HCT116 (cell line): ENCODE measurements at regions not wholly inside any gene's neighbourhood (a gene's known extent, or its start where the extent isn't known, plus 50 kb on each side); places are given as distances from the start of the nearest gene placed in this dataset.

Experiments used
- ATAC-seq: fragments of 200-7000 bp; cut with Tn5 transposase; 2 replicates; pipeline ENCODE4 v1.9.1; 2020; ENCODE audit warnings: mild to moderate bottlenecking, moderate library complexity
- BruUV-seq: library from RNA; stranded (reverse); fragments of 400-500 nt; replicated peaks from 2 replicates; lab custom pipeline; 2021; lab: Mats Ljungman, UMichigan
- CTCF ChIA-PET: fragments of 300-600 bp; sonication (Branson Sonifier 250); formaldehyde crosslinking; loops from one replicate; lab custom pipeline; 2021; ENCODE audit warnings: antibody characterized with exemption; lab: Charles Lee
- POLR2A ChIA-PET: fragments of 300-600, 350-600 bp; sonication (Branson Sonifier 250); formaldehyde crosslinking; loops from one replicate; lab custom pipeline; 2021; ENCODE audit warnings: antibody characterized with exemption; lab: Charles Lee
- RAD21 ChIA-PET, 2 experiments: fragments of 300-600 bp; sonication (Branson Sonifier 250); formaldehyde crosslinking; loops; one replicate each; lab custom pipeline; 2023; ENCODE audit warnings: low total read pairs in 2 of 2; ENCODE audit not compliant: uncharacterized antibody in 2 of 2, unreplicated experiment in 2 of 2, low non-redundant PET in 1 of 2; lab: Charles Lee
- DNase-seq: peaks from one replicate; pipeline ENCODE4 v3.0.0-alpha.2; 2010; ENCODE audit warnings: low read depth, low spot score
- H2AFZ ChIP-seq: fragments of 200-600 bp; shearing (Covaris generic), sonication (generic); 2 replicates; pipeline ENCODE4 v1.6.1; 2017; ENCODE audit warnings: low read depth, mixed run types, mixed read lengths, antibody characterized with exemption, low read length; ENCODE audit not compliant: poor library complexity, severe bottlenecking
- H3K27ac ChIP-seq: 2 replicates; pipeline ENCODE4 v1.5.1; 2012; ENCODE audit warnings: low read depth, low read length
- H3K27me3 ChIP-seq: fragments of 200-600 bp; sonication (generic); 2 replicates; pipeline ENCODE4 v1.6.1; 2016; ENCODE audit warnings: mixed run types, low read length, mixed read lengths; ENCODE audit not compliant: insufficient read depth
- H3K36me3 ChIP-seq, 2 experiments: fragments of 200-500 bp in 1 of 2; fragments of 200-600 bp in 1 of 2; sonication (Bioruptor generic) in 1 of 2; sonication (generic) in 1 of 2; 2 replicates each; pipeline versions ENCODE4 v1.5.1 to v1.6.1; 2014 to 2016; ENCODE audit warnings: low read length in 2 of 2, inconsistent platforms in 1 of 2, mixed read lengths in 1 of 2, mixed run types in 1 of 2; ENCODE audit not compliant: insufficient read depth in 2 of 2, control insufficient read depth in 1 of 2
- H3K4me1 ChIP-seq, 2 experiments: fragments of 200-600 bp in 1 of 2; sonication (generic) in 1 of 2; 2 replicates each; pipeline versions ENCODE4 v1.5.1 to v1.6.1; 2012 to 2017; ENCODE audit warnings: low read length in 2 of 2, inconsistent platforms in 1 of 2, mild to moderate bottlenecking in 1 of 2, mixed read lengths in 1 of 2, mixed run types in 1 of 2, moderate library complexity in 1 of 2; ENCODE audit not compliant: insufficient read depth in 2 of 2, control insufficient read depth in 1 of 2
- H3K4me2 ChIP-seq: fragments of 200-600 bp; sonication (generic); 2 replicates; pipeline ENCODE4 v1.6.1; 2017; ENCODE audit warnings: mixed run types, low read length, mixed read lengths
- H3K4me3 ChIP-seq, 2 experiments: fragments of 200-600 bp in 1 of 2; sonication (generic) in 1 of 2; replicated peaks in 1 of 2; 2 replicates each; pipeline ENCODE4 v1.5.1; 2011 to 2016; ENCODE audit warnings: low read length in 2 of 2, control low read depth in 1 of 2, low read depth in 1 of 2, mild to moderate bottlenecking in 1 of 2, mixed read lengths in 1 of 2, mixed run types in 1 of 2
- H3K79me2 ChIP-seq: fragments of 200-600 bp; sonication (generic); 2 replicates; pipeline ENCODE4 v1.6.1; 2017; ENCODE audit warnings: mild to moderate bottlenecking, mixed run types, low read length, moderate library complexity, mixed read lengths; ENCODE audit not compliant: insufficient read depth
- H3K9ac ChIP-seq: fragments of 200-600 bp; sonication (generic); 2 replicates; pipeline ENCODE4 v1.6.1; 2016; ENCODE audit warnings: low read length, mixed read lengths
- H3K9me2 ChIP-seq: fragments of 200-600 bp; sonication (generic), shearing (Covaris generic); 2 replicates; pipeline ENCODE4 v1.6.1; 2017; ENCODE audit warnings: mixed run types, mild to moderate bottlenecking, moderate library complexity; ENCODE audit not compliant: insufficient read depth
- H3K9me3 ChIP-seq, 2 experiments: fragments of 200-500 bp in 1 of 2; fragments of 200-600 bp in 1 of 2; sonication (Bioruptor generic) in 1 of 2; sonication (generic) in 1 of 2; 2 replicates each; pipeline ENCODE4 v1.6.1; 2014 to 2017; ENCODE audit warnings: low read length in 2 of 2, mixed read lengths in 2 of 2, inconsistent platforms in 1 of 2, low read depth in 1 of 2, mild to moderate bottlenecking in 1 of 2, mixed run types in 1 of 2, moderate library complexity in 1 of 2; ENCODE audit not compliant: control insufficient read depth in 1 of 2, insufficient read depth in 1 of 2
- H4K20me1 ChIP-seq: fragments of 200-600 bp; sonication (generic), shearing (Covaris generic); 2 replicates; pipeline ENCODE4 v1.6.1; 2017; ENCODE audit warnings: mixed run types, mild to moderate bottlenecking, moderate library complexity; ENCODE audit not compliant: insufficient read depth
- CBX3 ChIP-seq: IDR thresholded peaks from 2 replicates; pipeline ENCODE4 v1.6.1; 2012; ENCODE audit warnings: low read depth
- CEBPB ChIP-seq: IDR thresholded peaks from 2 replicates; pipeline ENCODE4 v1.6.1; 2012; ENCODE audit warnings: low read depth
- ELF1 ChIP-seq: IDR thresholded peaks from 2 replicates; pipeline ENCODE4 v1.6.1; 2012; ENCODE audit warnings: low read depth, borderline replicate concordance
- EZH2 ChIP-seq: fragments of 200-600 bp; sonication (generic); IDR thresholded peaks from 2 replicates; pipeline ENCODE4 v1.6.1; 2017; ENCODE audit warnings: antibody characterized with exemption, mixed run types
- POLR2A ChIP-seq: IDR thresholded peaks from 2 replicates; pipeline ENCODE4 v1.7.0; 2011; ENCODE audit warnings: borderline replicate concordance; ENCODE audit not compliant: insufficient read depth, insufficient read length; ENCODE audit errors: extremely low read depth
- POLR2AphosphoS5 ChIP-seq: IDR thresholded peaks from 2 replicates; pipeline ENCODE4 v1.6.1; 2011; ENCODE audit warnings: mild to moderate bottlenecking, low read depth, low read length, moderate library complexity
- RAD21 ChIP-seq: IDR thresholded peaks from 2 replicates; pipeline ENCODE4 v1.6.1; 2012; ENCODE audit warnings: low read depth, mild to moderate bottlenecking
- SP1 ChIP-seq: IDR thresholded peaks from 2 replicates; pipeline ENCODE4 v1.6.1; 2012; ENCODE audit warnings: low read depth
- TCF7L2 ChIP-seq: IDR thresholded peaks from 2 replicates; pipeline ENCODE4 v1.7.0; 2011; ENCODE audit warnings: borderline replicate concordance, inconsistent platforms; ENCODE audit not compliant: insufficient read depth, insufficient read length; ENCODE audit errors: extremely low read depth
- ZFX ChIP-seq: fragments of 450-650 bp; IDR thresholded peaks from 2 replicates; pipeline ENCODE4 v1.6.1; 2017
- intact Hi-C: fragments of 100-400 bp; cut with micrococcal nuclease; formaldehyde crosslinking; loops from 2 replicates; pipeline ENCODE4 v1.10.0; 2022
- TF ChIP-seq, protein P1 (sequence below), 3 experiments: fragments of 200-600 bp in 1 of 3; sonication (generic) in 1 of 3; IDR thresholded peaks in 2 of 3; conservative IDR thresholded peaks in 1 of 3; 2 replicates each; pipeline ENCODE4 v1.5.1; 2012 to 2017; ENCODE audit warnings: low read depth in 2 of 3, low read length in 2 of 3, antibody characterized with exemption in 1 of 3, borderline replicate concordance in 1 of 3, control low read depth in 1 of 3, mild to moderate bottlenecking in 1 of 3, mixed read lengths in 1 of 3, mixed run types in 1 of 3, moderate library complexity in 1 of 3; ENCODE audit not compliant: insufficient read depth in 1 of 3
- TF ChIP-seq, protein P2 (sequence below): IDR thresholded peaks from 2 replicates; pipeline ENCODE4 v1.6.1; 2012

DNA sequence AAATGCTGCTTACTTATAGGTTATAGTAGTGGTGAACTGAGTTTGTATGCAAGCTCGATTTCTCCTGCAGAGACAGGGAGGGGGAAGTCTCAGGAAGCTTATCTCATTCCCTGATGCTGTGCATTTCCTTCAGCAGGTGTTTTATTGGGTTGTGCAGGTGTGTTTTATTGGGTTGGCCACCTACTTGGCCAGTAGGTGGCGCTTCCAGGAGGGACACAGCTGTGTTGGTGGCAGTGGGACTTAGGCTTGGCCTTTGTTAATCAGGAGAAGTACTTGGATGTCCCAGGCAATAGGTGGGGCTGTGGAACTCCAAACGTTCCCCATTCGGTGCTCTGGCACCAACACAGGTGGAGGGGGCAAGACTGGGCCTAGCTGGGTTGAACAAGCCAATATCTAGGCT, 196.0 kb upstream of the DCAF8L1 start:
- no peak overlapping the region for H2AFZ ChIP-seq
- no peaks in the 10 kb centered on the region for H3K9me3 ChIP-seq
- TF ChIP-seq RAD21 = peak; percentile 63
- 0 out of 2 replicates have a peak, but pooled peaks have one; percentile 49 for TF ChIP-seq CBX3
- TF ChIP-seq TCF7L2 = no peak
- TF ChIP-seq ELF1 = no peak
- TF ChIP-seq, protein P1, sequence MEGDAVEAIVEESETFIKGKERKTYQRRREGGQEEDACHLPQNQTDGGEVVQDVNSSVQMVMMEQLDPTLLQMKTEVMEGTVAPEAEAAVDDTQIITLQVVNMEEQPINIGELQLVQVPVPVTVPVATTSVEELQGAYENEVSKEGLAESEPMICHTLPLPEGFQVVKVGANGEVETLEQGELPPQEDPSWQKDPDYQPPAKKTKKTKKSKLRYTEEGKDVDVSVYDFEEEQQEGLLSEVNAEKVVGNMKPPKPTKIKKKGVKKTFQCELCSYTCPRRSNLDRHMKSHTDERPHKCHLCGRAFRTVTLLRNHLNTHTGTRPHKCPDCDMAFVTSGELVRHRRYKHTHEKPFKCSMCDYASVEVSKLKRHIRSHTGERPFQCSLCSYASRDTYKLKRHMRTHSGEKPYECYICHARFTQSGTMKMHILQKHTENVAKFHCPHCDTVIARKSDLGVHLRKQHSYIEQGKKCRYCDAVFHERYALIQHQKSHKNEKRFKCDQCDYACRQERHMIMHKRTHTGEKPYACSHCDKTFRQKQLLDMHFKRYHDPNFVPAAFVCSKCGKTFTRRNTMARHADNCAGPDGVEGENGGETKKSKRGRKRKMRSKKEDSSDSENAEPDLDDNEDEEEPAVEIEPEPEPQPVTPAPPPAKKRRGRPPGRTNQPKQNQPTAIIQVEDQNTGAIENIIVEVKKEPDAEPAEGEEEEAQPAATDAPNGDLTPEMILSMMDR (IDR thresholded peaks at IDR 0.05 in 2 of 3, conservative IDR thresholded peaks at IDR 0.05 in 1 of 3; ENCODE audit: borderline replicate concordance in 1 of 3, insufficient read depth in 1 of 3, low read depth in 2 of 3, low read length in 2 of 3) = peak; percentile 60 to 72 (median 65); a peak in 5 of 6 replicates
- H3K36me3 ChIP-seq = no peaks in the 10 kb centered on the region
- RAD21 ChIA-PET = no interaction called here
- CTCF ChIA-PET = interaction anchor here (0.9 to 1.3 kb wide), 4 partner anchors 9 to 257 kb away, joined by 4 to 5 read pairs (median 4); no protein-coding TSS in a partner anchor
- no TSS peak for BruUV-seq
- H3K79me2 ChIP-seq = no peaks in the 10 kb centered on the region
- H3K4me1 ChIP-seq = no peaks in the 10 kb centered on the region
- no peaks in the 10 kb centered on the region for H3K27me3 ChIP-seq
- no peak overlapping the region for H3K9ac ChIP-seq
- POLR2A ChIA-PET = no interaction called here
- no peaks in the 10 kb centered on the region for H3K9me2 ChIP-seq
- no peak overlapping the region for H3K4me2 ChIP-seq
- no peak overlapping the region for H3K4me3 ChIP-seq
- ATAC-seq = peak; percentile 93
- DNase-seq = peak; percentile 38
- no peak overlapping the region for H3K27ac ChIP-seq
- no peaks in the 10 kb centered on the region for H4K20me1 ChIP-seq
- intact Hi-C loops = loop anchor here (2.0 kb wide), 1 partner anchor 410 kb away; the partner anchor contains the start of gene IL1RAPL1

GRCh38 chrX:28170713-28171112, 189.5 kb upstream of the DCAF8L1 start:
- Histone ChIP-seq H3K4me2 (no peak overlapping the region), H2AFZ (no peak overlapping the region), H3K4me1 (no peaks in the 10 kb centered on the region), H3K27me3 (no peaks in the 10 kb centered on the region), H4K20me1 (no peaks in the 10 kb centered on the region), H3K79me2 (no peaks in the 10 kb centered on the region), H3K36me3 (no peaks in the 10 kb centered on the region), H3K9ac (no peak overlapping the region), H3K27ac (no peak overlapping the region), H3K9me3 (no peaks in the 10 kb centered on the region), H3K4me3 (no peak overlapping the region), H3K9me2 (no peaks in the 10 kb centered on the region)
- no peak for ATAC-seq
- BruUV-seq = no TSS peak
- ChIA-PET POLR2A (no interaction called here), RAD21 (no interaction called here), CTCF (no interaction called here)
- no peak for DNase-seq
- TF ChIP-seq, protein P1 (IDR thresholded peaks at IDR 0.05 in 2 of 3, conservative IDR thresholded peaks at IDR 0.05 in 1 of 3; ENCODE audit: borderline replicate concordance in 1 of 3, insufficient read depth in 1 of 3, low read depth in 2 of 3, low read length in 2 of 3) = no peak
- TF ChIP-seq EZH2 (no peak), CEBPB (no peak), POLR2A (no peak), POLR2AphosphoS5 (no peak), ZFX (no peak), SP1 (no peak)
- TF ChIP-seq, protein P2, sequence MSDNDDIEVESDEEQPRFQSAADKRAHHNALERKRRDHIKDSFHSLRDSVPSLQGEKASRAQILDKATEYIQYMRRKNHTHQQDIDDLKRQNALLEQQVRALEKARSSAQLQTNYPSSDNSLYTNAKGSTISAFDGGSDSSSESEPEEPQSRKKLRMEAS = no peak
- intact Hi-C loops = no loop called here
